ENCODE measurements at regions not wholly inside any gene's neighbourhood (a gene's known extent, or its start where the extent isn't known, plus 50 kb on each side); places are given as distances from the start of the nearest gene placed in this dataset.

DNA sequence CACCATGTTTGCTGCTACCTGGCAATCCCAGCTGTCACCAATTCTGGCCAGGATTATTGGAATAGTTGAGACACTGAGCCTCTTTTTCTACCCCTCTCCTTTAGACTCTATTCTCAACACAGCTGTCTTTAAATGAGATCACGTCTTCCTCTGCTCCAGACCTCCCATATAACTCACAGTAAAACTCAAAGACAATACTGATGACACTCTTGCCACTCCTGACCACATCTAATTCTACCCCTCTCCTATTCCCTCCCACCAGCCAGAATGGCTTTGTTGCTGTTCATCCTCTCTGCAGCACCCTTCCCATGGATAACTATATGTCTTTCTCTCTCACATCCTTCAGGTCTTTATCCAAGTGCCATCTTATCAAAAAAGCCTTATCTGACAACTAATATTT lies 188.6 kb upstream of the IL15 start:
- TF ChIP-seq, protein P1, sequence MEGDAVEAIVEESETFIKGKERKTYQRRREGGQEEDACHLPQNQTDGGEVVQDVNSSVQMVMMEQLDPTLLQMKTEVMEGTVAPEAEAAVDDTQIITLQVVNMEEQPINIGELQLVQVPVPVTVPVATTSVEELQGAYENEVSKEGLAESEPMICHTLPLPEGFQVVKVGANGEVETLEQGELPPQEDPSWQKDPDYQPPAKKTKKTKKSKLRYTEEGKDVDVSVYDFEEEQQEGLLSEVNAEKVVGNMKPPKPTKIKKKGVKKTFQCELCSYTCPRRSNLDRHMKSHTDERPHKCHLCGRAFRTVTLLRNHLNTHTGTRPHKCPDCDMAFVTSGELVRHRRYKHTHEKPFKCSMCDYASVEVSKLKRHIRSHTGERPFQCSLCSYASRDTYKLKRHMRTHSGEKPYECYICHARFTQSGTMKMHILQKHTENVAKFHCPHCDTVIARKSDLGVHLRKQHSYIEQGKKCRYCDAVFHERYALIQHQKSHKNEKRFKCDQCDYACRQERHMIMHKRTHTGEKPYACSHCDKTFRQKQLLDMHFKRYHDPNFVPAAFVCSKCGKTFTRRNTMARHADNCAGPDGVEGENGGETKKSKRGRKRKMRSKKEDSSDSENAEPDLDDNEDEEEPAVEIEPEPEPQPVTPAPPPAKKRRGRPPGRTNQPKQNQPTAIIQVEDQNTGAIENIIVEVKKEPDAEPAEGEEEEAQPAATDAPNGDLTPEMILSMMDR (IDR thresholded peaks at IDR 0.05) = no peak
- TF ChIP-seq POLR2A (IDR thresholded peaks at IDR 0.05) = no peak
